PC-3 (cell line): ENCODE measurements at regions not wholly inside any gene's neighbourhood (a gene's known extent, or its start where the extent isn't known, plus 50 kb on each side); places are given as distances from the start of the nearest gene placed in this dataset.
A peak's percentile ranks its signal among the peaks of the same experiment; 100 is the strongest.

ENCODE experiments used
- ATAC-seq: fragments of 200-7000 bp; cut with Tn5 transposase; 2 replicates; pipeline ENCODE4 v1.9.1; 2020; ENCODE audit warnings: mild to moderate bottlenecking, moderate library complexity
- BruUV-seq: library from RNA; stranded (reverse); fragments of 400-500 nt; replicated peaks from 2 replicates; lab custom pipeline; 2021; lab: Mats Ljungman, UMichigan
- CTCF ChIA-PET: fragments of 300-600 bp; sonication (Branson Sonifier 250); formaldehyde crosslinking; loops from one replicate; lab custom pipeline; 2022; ENCODE audit warnings: antibody characterized with exemption; lab: Charles Lee
- POLR2A ChIA-PET: fragments of 300-600 bp; sonication (Branson Sonifier 250); formaldehyde crosslinking; loops from one replicate; lab custom pipeline; 2022; ENCODE audit warnings: antibody characterized with exemption; ENCODE audit not compliant: unreplicated experiment; lab: Charles Lee
- DNase-seq: peaks from one replicate; pipeline ENCODE4 v3.0.0-alpha.2; 2015
- H2AFZ ChIP-seq: fragments of 300-600 bp; sonication (generic); 2 replicates; pipeline ENCODE4 v1.6.0; 2016; ENCODE audit warnings: antibody characterized with exemption, low read length
- H3F3A ChIP-seq: fragments of 300-600 bp; sonication (generic); one replicate; pipeline ENCODE4 v1.6.0; 2017; ENCODE audit warnings: antibody characterized with exemption, low read length, control low read depth, mild to moderate bottlenecking; ENCODE audit not compliant: unreplicated experiment
- H3K27ac ChIP-seq: fragments of 300-600 bp; sonication (generic); 2 replicates; pipeline ENCODE4 v1.5.1; 2016; ENCODE audit warnings: mild to moderate bottlenecking, low read length
- H3K27me3 ChIP-seq: fragments of 300-600 bp; sonication (generic); 2 replicates; pipeline ENCODE4 v1.6.1; 2016; ENCODE audit warnings: low read length, mixed read lengths
- H3K36me3 ChIP-seq: fragments of 300-600 bp; sonication (generic); 2 replicates; pipeline ENCODE4 v1.6.1; 2016; ENCODE audit warnings: low read depth, mixed run types, low read length, mixed read lengths
- H3K4me1 ChIP-seq: fragments of 300-600 bp; sonication (generic); 2 replicates; pipeline ENCODE4 v1.5.1; 2016; ENCODE audit warnings: low read length; ENCODE audit not compliant: insufficient read depth
- H3K4me2 ChIP-seq: fragments of 300-600 bp; sonication (generic); 2 replicates; pipeline ENCODE4 v1.6.0; 2016; ENCODE audit warnings: low read length
- H3K4me3 ChIP-seq: fragments of 300-600 bp; sonication (generic); 2 replicates; pipeline ENCODE4 v1.5.1; 2016; ENCODE audit warnings: mild to moderate bottlenecking, low read length, mixed read lengths
- H3K79me2 ChIP-seq: fragments of 300-600 bp; sonication (generic); 2 replicates; pipeline ENCODE4 v1.6.1; 2017; ENCODE audit warnings: low read length, mixed read lengths
- H3K9ac ChIP-seq: fragments of 300-600 bp; sonication (generic); 2 replicates; pipeline ENCODE4 v1.6.0; 2016; ENCODE audit warnings: mild to moderate bottlenecking, low read length
- H3K9me2 ChIP-seq: fragments of 300-600 bp; sonication (generic); replicated peaks from 2 replicates; pipeline ENCODE4 v1.6.1; 2016; ENCODE audit warnings: mixed run types, low read length, mixed read lengths
- H3K9me3 ChIP-seq: fragments of 300-600 bp; sonication (generic); 2 replicates; pipeline ENCODE4 v1.6.1; 2016; ENCODE audit warnings: low read length, mixed read lengths
- H4K20me1 ChIP-seq: fragments of 300-600 bp; sonication (generic); 2 replicates; pipeline ENCODE4 v1.6.1; 2016; ENCODE audit warnings: low read length, mixed read lengths
- EZH2 ChIP-seq: fragments of 300-600 bp; sonication (generic); IDR thresholded peaks from one replicate; pipeline ENCODE4 v1.6.1; 2017; ENCODE audit warnings: antibody characterized with exemption, mild to moderate bottlenecking, low read length; ENCODE audit not compliant: unreplicated experiment
- EZH2phosphoT487 ChIP-seq: fragments of 300-600 bp; sonication (generic); IDR thresholded peaks from 2 replicates; pipeline ENCODE4 v1.6.1; 2018; ENCODE audit warnings: mild to moderate bottlenecking, antibody characterized with exemption, low read length, borderline replicate concordance
- intact Hi-C: fragments of 100-400 bp; cut with micrococcal nuclease; formaldehyde crosslinking; loops from 2 replicates; pipeline ENCODE4 v1.9.0; 2023
- TF ChIP-seq, protein P1 (sequence below): fragments of 300-600 bp; sonication (generic); conservative IDR thresholded peaks from 2 replicates; pipeline ENCODE4 v1.5.1; 2017; ENCODE audit warnings: antibody characterized with exemption, low read depth, mild to moderate bottlenecking, low read length

DNA sequence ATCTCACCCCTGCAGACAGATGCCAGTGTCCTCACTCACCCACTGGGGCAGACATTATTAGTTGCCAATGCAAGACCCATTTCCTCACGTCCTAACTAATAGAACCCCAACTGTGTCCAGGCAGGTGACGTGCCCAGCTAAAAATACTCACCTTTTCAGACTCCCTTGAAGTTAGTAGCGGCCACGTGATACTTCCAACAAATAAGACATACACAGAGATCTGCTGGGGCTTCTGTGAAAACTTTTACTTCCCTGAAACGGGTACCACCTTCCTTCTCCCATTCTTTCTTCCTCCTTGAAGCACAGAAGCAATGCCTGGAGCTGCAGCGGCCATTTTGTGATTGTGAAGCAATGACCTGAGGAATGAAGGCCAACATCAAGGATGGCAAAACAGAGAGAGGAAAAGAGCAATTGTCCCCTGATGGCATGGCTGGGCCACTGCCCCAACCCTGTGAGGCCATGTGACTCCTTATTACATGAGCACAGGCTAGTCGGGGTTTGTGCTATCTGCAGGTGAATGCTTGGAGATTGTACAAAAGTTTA, 74.4 kb upstream of the TMPRSS2 start:
- intact Hi-C loops = loop anchor here (5.0 kb wide), 1 partner anchor 45 kb away; no protein-coding TSS in a partner anchor

DNA sequence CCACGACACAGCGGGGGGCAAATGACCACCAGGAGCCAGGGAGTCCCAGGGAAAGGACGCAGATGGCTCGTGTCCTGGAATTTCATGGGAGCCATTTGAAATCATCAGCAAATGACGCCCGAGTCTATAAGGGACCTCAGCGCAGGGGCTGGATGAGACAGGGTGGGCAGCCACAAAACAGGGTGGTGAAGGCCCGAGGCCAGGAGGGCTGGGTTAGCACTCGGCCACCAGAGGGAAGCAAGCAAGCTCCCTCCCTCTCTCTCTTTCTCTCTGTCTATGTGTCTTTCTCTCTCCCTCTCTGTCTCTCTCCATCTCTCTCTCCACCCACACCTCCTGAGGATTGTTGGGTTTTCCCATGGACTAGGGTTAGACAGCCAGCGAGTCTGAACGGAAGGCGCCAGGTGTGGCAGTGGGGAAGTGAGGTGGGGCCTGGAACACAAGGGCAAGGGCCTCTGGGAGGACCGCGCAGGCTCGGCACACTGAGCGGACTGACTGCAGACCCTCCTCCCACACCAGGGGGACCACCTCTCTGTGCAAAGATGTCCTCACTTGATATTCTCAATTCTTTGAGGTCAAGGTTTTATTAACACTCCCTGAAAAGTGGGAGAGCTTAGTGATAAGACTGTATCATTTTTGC, 73.8 kb upstream of the TMPRSS2 start:
- peak; percentile 3; the same call in 1 of the 2 replicates for ATAC-seq
- H3K4me2 ChIP-seq = peak overlapping the region; percentile 83
- peak overlapping the region; percentile 84 for H3K9ac ChIP-seq
- H3F3A ChIP-seq = peaks cover 6% of the 10 kb centered on the region
- intact Hi-C loops = loop anchor here (2.0 to 5.0 kb wide), 2 partner anchors 17 to 44 kb away; no protein-coding TSS in a partner anchor
- ChIA-PET POLR2A (interaction anchor here (0.6 to 1.1 kb wide), 6 partner anchors 56 to 205 kb away, joined by 3 to 5 read pairs (median 4); partner anchors contain the start of gene TMPRSS2), CTCF (interaction anchor here (0.6 to 1.0 kb wide), 3 partner anchors 13 to 70 kb away, joined by 3 to 4 read pairs (median 3); no protein-coding TSS in a partner anchor)
- peak overlapping the region; percentile 98 for H3K27ac ChIP-seq
- TF ChIP-seq, protein P1, sequence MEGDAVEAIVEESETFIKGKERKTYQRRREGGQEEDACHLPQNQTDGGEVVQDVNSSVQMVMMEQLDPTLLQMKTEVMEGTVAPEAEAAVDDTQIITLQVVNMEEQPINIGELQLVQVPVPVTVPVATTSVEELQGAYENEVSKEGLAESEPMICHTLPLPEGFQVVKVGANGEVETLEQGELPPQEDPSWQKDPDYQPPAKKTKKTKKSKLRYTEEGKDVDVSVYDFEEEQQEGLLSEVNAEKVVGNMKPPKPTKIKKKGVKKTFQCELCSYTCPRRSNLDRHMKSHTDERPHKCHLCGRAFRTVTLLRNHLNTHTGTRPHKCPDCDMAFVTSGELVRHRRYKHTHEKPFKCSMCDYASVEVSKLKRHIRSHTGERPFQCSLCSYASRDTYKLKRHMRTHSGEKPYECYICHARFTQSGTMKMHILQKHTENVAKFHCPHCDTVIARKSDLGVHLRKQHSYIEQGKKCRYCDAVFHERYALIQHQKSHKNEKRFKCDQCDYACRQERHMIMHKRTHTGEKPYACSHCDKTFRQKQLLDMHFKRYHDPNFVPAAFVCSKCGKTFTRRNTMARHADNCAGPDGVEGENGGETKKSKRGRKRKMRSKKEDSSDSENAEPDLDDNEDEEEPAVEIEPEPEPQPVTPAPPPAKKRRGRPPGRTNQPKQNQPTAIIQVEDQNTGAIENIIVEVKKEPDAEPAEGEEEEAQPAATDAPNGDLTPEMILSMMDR = peak; percentile 39; the same call in 1 of the 2 replicates
- no peak for TF ChIP-seq EZH2
- H3K9me2 ChIP-seq = no peaks in the 10 kb centered on the region
- no peaks in the 10 kb centered on the region for H3K79me2 ChIP-seq
- BruUV-seq = no TSS peak
- H3K36me3 ChIP-seq = 0 out of 2 replicates have a peak, but pooled peaks cover 4% of the 10 kb centered on the region
- no peak for DNase-seq
- H2AFZ ChIP-seq = peak overlapping the region; percentile 71
- H3K4me1 ChIP-seq = peaks cover 54% of the 10 kb centered on the region
- no peaks in the 10 kb centered on the region for H4K20me1 ChIP-seq
- H3K27me3 ChIP-seq = no peaks in the 10 kb centered on the region
- no peaks in the 10 kb centered on the region for H3K9me3 ChIP-seq
- 0 out of 2 replicates have a peak overlapping the region, but pooled peaks have one; percentile 33 for H3K4me3 ChIP-seq

More for the DNA sequence above, 74.4 kb upstream of the TMPRSS2 start:
- Histone ChIP-seq H3K4me3 (no peak overlapping the region), H2AFZ (no peak overlapping the region), H3K9ac (peak overlapping the region; percentile 16; the same call in 1 of the 2 replicates), H3K9me2 (no peaks in the 10 kb centered on the region), H3K9me3 (no peaks in the 10 kb centered on the region), H4K20me1 (no peaks in the 10 kb centered on the region), H3K4me1 (peaks cover 54% of the 10 kb centered on the region), H3K36me3 (0 out of 2 replicates have a peak, but pooled peaks cover 4% of the 10 kb centered on the region), H3K27ac (peak overlapping the region; percentile 98), H3F3A (peaks cover 6% of the 10 kb centered on the region), H3K27me3 (no peaks in the 10 kb centered on the region), H3K79me2 (no peaks in the 10 kb centered on the region), H3K4me2 (peak overlapping the region; percentile 83)
- TF ChIP-seq EZH2 (no peak), EZH2phosphoT487 (no peak)
- TF ChIP-seq, protein P1 = no peak
- ATAC-seq (no peak), DNase-seq (no peak)
- ChIA-PET POLR2A (interaction anchor here (0.6 to 1.1 kb wide), 2 partner anchors 57 to 96 kb away, joined by 3 read pairs; no protein-coding TSS in a partner anchor), CTCF (no interaction called here)
- no TSS peak for BruUV-seq
